K562 (cell line): ENCODE measurements at regions not wholly inside any gene's neighbourhood (a gene's known extent, or its start where the extent isn't known, plus 50 kb on each side); places are given as distances from the start of the nearest gene placed in this dataset.

Experiments used
- ATAC-seq: fragments of 200-7000 bp; cut with Tn5 transposase; 3 replicates; pipeline ENCODE4 v1.9.1; 2020; ENCODE audit warnings: moderate library complexity
- BruUV-seq: library from RNA; stranded (reverse); fragments of 400-500 nt; replicated peaks from 2 replicates; lab custom pipeline; 2021; lab: Mats Ljungman, UMichigan
- CTCF ChIA-PET: fragments of 300-600 bp; formaldehyde crosslinking; extraction: SDS; loops from one replicate; lab custom pipeline; 2021; ENCODE audit warnings: low intra/inter-chr PET ratio; lab: Yijun Ruan, JAX
- POLR2A ChIA-PET: fragments of 300-600, 350-650 bp; sonication (Branson Sonifier 250); formaldehyde crosslinking; extraction: SDS; loops from one replicate; lab custom pipeline; 2021; ENCODE audit warnings: antibody characterized with exemption, inconsistent platforms; lab: Yijun Ruan, JAX
- DNase-seq, 4 experiments: peaks; one replicate each; pipeline versions ENCODE4 v3.0.0 to v3.0.0-alpha.2; 2011 to 2018; ENCODE audit warnings: low spot score in 3 of 4, mixed read lengths in 3 of 4; ENCODE audit errors: extremely low read depth in 1 of 4
- FAIRE-seq: peaks from 2 replicates; lab custom pipeline; 2011; peaks lifted over from hg19 to GRCh38; lab: Jason Lieb, UNC
- H2AFZ ChIP-seq: 2 replicates; pipeline ENCODE4 v1.6.0; 2011; ENCODE audit warnings: low read depth, low read length, control low read depth, inconsistent platforms
- H3K27ac ChIP-seq: fragments of 200-600 bp; 3 replicates; pipeline ENCODE4 v1.8.0; 2011; ENCODE audit warnings: low read depth, mild to moderate bottlenecking, control low read depth, inconsistent platforms, low read length, moderate library complexity, mixed read lengths; ENCODE audit errors: extremely low read depth
- H3K27me3 ChIP-seq, 2 experiments: fragments of 300-600 bp in 1 of 2; 2 replicates in 1 of 2; 3 replicates in 1 of 2; pipeline versions ENCODE4 v1.6.0 to v1.8.0; 2011; ENCODE audit warnings: inconsistent platforms in 2 of 2, low read length in 2 of 2, mild to moderate bottlenecking in 1 of 2, mixed read lengths in 1 of 2, moderate library complexity in 1 of 2; ENCODE audit not compliant: control insufficient read depth in 2 of 2, insufficient read depth in 2 of 2
- H3K36me3 ChIP-seq: fragments of 300-600 bp; 3 replicates; pipeline ENCODE4 v1.8.0; 2011; ENCODE audit warnings: mild to moderate bottlenecking, low read length, inconsistent platforms; ENCODE audit not compliant: control insufficient read depth, insufficient read depth
- H3K4me1 ChIP-seq, 2 experiments: fragments of 200-600 bp in 1 of 2; replicated peaks in 1 of 2; 2 replicates in 1 of 2; 3 replicates in 1 of 2; pipeline versions ENCODE4 v1.5.1 to v1.8.0; 2011; ENCODE audit warnings: inconsistent platforms in 2 of 2, low read length in 2 of 2, mild to moderate bottlenecking in 1 of 2, mixed read lengths in 1 of 2, moderate library complexity in 1 of 2; ENCODE audit not compliant: control insufficient read depth in 2 of 2, insufficient read depth in 2 of 2
- H3K4me2 ChIP-seq: 2 replicates; pipeline ENCODE4 v1.6.1; 2011; ENCODE audit warnings: low read length, control low read depth, inconsistent platforms, mixed read lengths; ENCODE audit not compliant: insufficient read depth
- H3K4me3 ChIP-seq: fragments of 200-600 bp; sonication (generic), shearing (Covaris generic); 2 replicates; pipeline ENCODE4 v1.5.1; 2016; ENCODE audit warnings: control low read depth, inconsistent platforms
- H3K79me2 ChIP-seq: fragments of 200-600 bp; 3 replicates; pipeline ENCODE4 v1.8.0; 2011; ENCODE audit warnings: low read length, inconsistent platforms; ENCODE audit not compliant: control insufficient read depth, insufficient read depth
- H3K9ac ChIP-seq, 2 experiments: 2 replicates each; pipeline versions ENCODE4 v1.6.0 to v1.6.1; 2011; ENCODE audit warnings: low read depth in 2 of 2, low read length in 2 of 2, control low read depth in 1 of 2, inconsistent platforms in 1 of 2, mild to moderate bottlenecking in 1 of 2, mixed read lengths in 1 of 2; ENCODE audit not compliant: insufficient read depth in 1 of 2
- H3K9me1 ChIP-seq: one replicate; pipeline ENCODE4 v1.6.0; 2011; ENCODE audit warnings: inconsistent platforms, mild to moderate bottlenecking, low read length, moderate library complexity; ENCODE audit not compliant: control insufficient read depth, insufficient read depth
- H3K9me3 ChIP-seq: replicated peaks from 2 replicates; pipeline ENCODE4 v1.5.1; 2011; ENCODE audit warnings: low read depth, low read length, inconsistent platforms; ENCODE audit not compliant: control insufficient read depth, insufficient read depth
- H4K20me1 ChIP-seq: replicated peaks from 2 replicates; pipeline ENCODE4 v1.6.1; 2011; ENCODE audit warnings: low read length, inconsistent platforms, mixed read lengths; ENCODE audit not compliant: control insufficient read depth, insufficient read depth
- EWSR1 ChIP-seq: fragments of 450-650 bp; IDR thresholded peaks from 2 replicates; pipeline ENCODE4 v1.6.1; 2018; ENCODE audit warnings: borderline replicate concordance, mild to moderate bottlenecking, low read depth, moderate library complexity; ENCODE audit not compliant: partially characterized antibody
- POLR2A ChIP-seq: fragments of 450-650 bp; conservative IDR thresholded peaks from 2 replicates; pipeline ENCODE4 v1.6.1; 2016
- RBM22 ChIP-seq: fragments of 200-400 bp; formaldehyde crosslinking; IDR thresholded peaks from 2 replicates; pipeline ENCODE4 v1.6.1; 2018; ENCODE audit warnings: low read length, low read depth; ENCODE audit not compliant: poor library complexity, severe bottlenecking
- SRSF3 ChIP-seq: fragments of 200-400 bp; formaldehyde crosslinking; IDR thresholded peaks from 2 replicates; pipeline ENCODE4 v1.6.1; 2016; ENCODE audit warnings: mild to moderate bottlenecking, low read length, moderate library complexity; ENCODE audit not compliant: insufficient read depth
- ZNF232 ChIP-seq: sonication (generic); formaldehyde crosslinking; IDR thresholded peaks from 2 replicates; pipeline ENCODE4 v1.8.0; 2022; ENCODE audit warnings: mild to moderate bottlenecking, missing genetic modification reagents
- ZNF518B ChIP-seq: fragments of 250-450 bp; sonication (Bioruptor Pico); IDR thresholded peaks from 2 replicates; pipeline ENCODE4 v1.5.0; 2021; ENCODE audit warnings: mild to moderate bottlenecking, moderate library complexity
- ZNF584 ChIP-seq: fragments of 200-800 bp; sonication (Bioruptor generic); IDR thresholded peaks from 2 replicates; pipeline ENCODE4 v1.6.1; 2016; ENCODE audit warnings: low read depth, mild to moderate bottlenecking, missing genetic modification characterization, missing compliant biosample characterization
- WGBS: fragments of 100-300 bp; shearing (Covaris generic); methylation state at CpG from one replicate; pipeline ENCODE4 v1.1.6; 2016; ENCODE audit warnings: low coverage, mixed read lengths; ENCODE audit not compliant: insufficient coverage; ENCODE audit errors: missing lambda C conversion rate; 5-methylcytosine and 5-hydroxymethylcytosine counted together
- in situ Hi-C: fragments of 300-500 bp; cut with MboI; formaldehyde crosslinking; loops from 4 replicates; pipeline ENCODE4 v1.15.0; 2018; ENCODE audit warnings: inconsistent platforms, mixed read lengths
- intact Hi-C: fragments of 100-400 bp; cut with micrococcal nuclease; formaldehyde crosslinking; loops from 2 replicates; pipeline ENCODE4 v1.14.2; 2022
- TF ChIP-seq, protein P1 (sequence below): sonication (generic); formaldehyde crosslinking; IDR thresholded peaks from 2 replicates; pipeline ENCODE4 v1.8.0; 2022; ENCODE audit warnings: mild to moderate bottlenecking, low read depth, missing genetic modification reagents
- TF ChIP-seq, protein P2 (sequence below): fragments of 150-350 bp; conservative IDR thresholded peaks from 2 replicates; pipeline ENCODE4 v1.6.1; 2014; ENCODE audit warnings: low read length

- Histone ChIP-seq H3K9ac (no peak overlapping the region), H3K27ac (no peak overlapping the region), H3K4me1 (no peaks in the 10 kb centered on the region; a peak in 2 of 5 replicates), H3K79me2 (no peaks in the 10 kb centered on the region), H3K27me3 (no peaks in the 10 kb centered on the region), H3K36me3 (no peaks in the 10 kb centered on the region), H3K4me3 (no peak overlapping the region), H4K20me1 (no peaks in the 10 kb centered on the region), H3K9me1 (no peaks in the 10 kb centered on the region), H2AFZ (no peak overlapping the region), H3K9me3 (peaks cover 2% of the 10 kb centered on the region), H3K4me2 (no peak overlapping the region)
- no peak for DNase-seq
- no peak for FAIRE-seq
- in situ Hi-C loops (no loop called here), intact Hi-C loops (no loop called here)
- ATAC-seq = no peak
- CTCF ChIA-PET = no interaction called here
- POLR2A ChIA-PET = no interaction called here
- TF ChIP-seq ZNF232 (CRISPR knock-in tag) = no peak
- BruUV-seq = no TSS peak
- WGBS = 54% methylated on average over 9 of the region's 9 CpGs
These were observed 318.9 kb upstream of the TRIB2 start for GRCh38 chr2:12397854-12398253.

- H3K4me3 ChIP-seq = no peak overlapping the region
- no peak overlapping the region for H2AFZ ChIP-seq
- POLR2A ChIA-PET = no interaction called here
- no peak overlapping the region for H3K4me2 ChIP-seq
- no peaks in the 10 kb centered on the region for H3K27me3 ChIP-seq
- H3K36me3 ChIP-seq = no peaks in the 10 kb centered on the region
- no peaks in the 10 kb centered on the region for H3K79me2 ChIP-seq
- intact Hi-C loops = no loop called here
- H3K27ac ChIP-seq = no peak overlapping the region
- FAIRE-seq (no peak), DNase-seq (no peak), ATAC-seq (peak; percentile 52; the same call in 2 of the 3 replicates)
- CTCF ChIA-PET = no interaction called here
- in situ Hi-C loops = no loop called here
- no TSS peak for BruUV-seq
- H3K9me3 ChIP-seq = peaks cover 3% of the 10 kb centered on the region
- H3K9ac ChIP-seq = no peak overlapping the region
- H3K4me1 ChIP-seq = no peaks in the 10 kb centered on the region; a peak in 2 of 5 replicates
- 49% methylated on average over 2 of the region's 3 CpGs for WGBS
- no peaks in the 10 kb centered on the region for H3K9me1 ChIP-seq
- H4K20me1 ChIP-seq = no peaks in the 10 kb centered on the region
- TF ChIP-seq POLR2A = no peak
- TF ChIP-seq EWSR1 = no peak
- TF ChIP-seq, protein P1, sequence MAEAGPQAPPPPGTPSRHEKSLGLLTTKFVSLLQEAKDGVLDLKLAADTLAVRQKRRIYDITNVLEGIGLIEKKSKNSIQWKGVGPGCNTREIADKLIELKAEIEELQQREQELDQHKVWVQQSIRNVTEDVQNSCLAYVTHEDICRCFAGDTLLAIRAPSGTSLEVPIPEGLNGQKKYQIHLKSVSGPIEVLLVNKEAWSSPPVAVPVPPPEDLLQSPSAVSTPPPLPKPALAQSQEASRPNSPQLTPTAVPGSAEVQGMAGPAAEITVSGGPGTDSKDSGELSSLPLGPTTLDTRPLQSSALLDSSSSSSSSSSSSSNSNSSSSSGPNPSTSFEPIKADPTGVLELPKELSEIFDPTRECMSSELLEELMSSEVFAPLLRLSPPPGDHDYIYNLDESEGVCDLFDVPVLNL = no peak
- no peak for TF ChIP-seq ZNF518B
- TF ChIP-seq SRSF3 = no peak
- TF ChIP-seq ZNF584 = no peak
- TF ChIP-seq RBM22 = no peak
- TF ChIP-seq, protein P2, sequence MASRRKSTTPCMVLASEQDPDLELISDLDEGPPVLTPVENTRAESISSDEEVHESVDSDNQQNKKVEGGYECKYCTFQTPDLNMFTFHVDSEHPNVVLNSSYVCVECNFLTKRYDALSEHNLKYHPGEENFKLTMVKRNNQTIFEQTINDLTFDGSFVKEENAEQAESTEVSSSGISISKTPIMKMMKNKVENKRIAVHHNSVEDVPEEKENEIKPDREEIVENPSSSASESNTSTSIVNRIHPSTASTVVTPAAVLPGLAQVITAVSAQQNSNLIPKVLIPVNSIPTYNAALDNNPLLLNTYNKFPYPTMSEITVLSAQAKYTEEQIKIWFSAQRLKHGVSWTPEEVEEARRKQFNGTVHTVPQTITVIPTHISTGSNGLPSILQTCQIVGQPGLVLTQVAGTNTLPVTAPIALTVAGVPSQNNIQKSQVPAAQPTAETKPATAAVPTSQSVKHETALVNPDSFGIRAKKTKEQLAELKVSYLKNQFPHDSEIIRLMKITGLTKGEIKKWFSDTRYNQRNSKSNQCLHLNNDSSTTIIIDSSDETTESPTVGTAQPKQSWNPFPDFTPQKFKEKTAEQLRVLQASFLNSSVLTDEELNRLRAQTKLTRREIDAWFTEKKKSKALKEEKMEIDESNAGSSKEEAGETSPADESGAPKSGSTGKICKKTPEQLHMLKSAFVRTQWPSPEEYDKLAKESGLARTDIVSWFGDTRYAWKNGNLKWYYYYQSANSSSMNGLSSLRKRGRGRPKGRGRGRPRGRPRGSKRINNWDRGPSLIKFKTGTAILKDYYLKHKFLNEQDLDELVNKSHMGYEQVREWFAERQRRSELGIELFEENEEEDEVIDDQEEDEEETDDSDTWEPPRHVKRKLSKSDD = no peak
These were observed 317.5 kb upstream of the TRIB2 start for GRCh38 chr2:12399240-12399639.
